Neural cell (in vitro differentiated cells): ENCODE measurements at regions not wholly inside any gene's neighbourhood (a gene's known extent, or its start where the extent isn't known, plus 50 kb on each side); places are given as distances from the start of the nearest gene placed in this dataset.

Experiments used
- H2AFZ ChIP-seq: fragments of 200-600, 300-800 bp; sonication (generic), shearing (Covaris generic); 2 replicates; pipeline ENCODE4 v1.6.0; 2014; ENCODE audit warnings: low read depth, mild to moderate bottlenecking, antibody characterized with exemption, low read length, moderate library complexity
- H3F3A ChIP-seq: fragments of 200-600 bp; shearing (Covaris generic); 2 replicates; pipeline ENCODE4 v1.6.1; 2016; ENCODE audit warnings: mild to moderate bottlenecking, moderate library complexity, mixed read lengths, antibody characterized with exemption, low read length; ENCODE audit not compliant: insufficient read depth, poor library complexity, severe bottlenecking
- H3K27ac ChIP-seq: fragments of 200-600, 300-800 bp; sonication (generic), shearing (Covaris generic); 2 replicates; pipeline ENCODE4 v1.5.1; 2014; ENCODE audit warnings: mild to moderate bottlenecking, low read length, moderate library complexity
- H3K27me3 ChIP-seq: fragments of 300-800, 200-600 bp; sonication (generic), shearing (Covaris generic); 2 replicates; pipeline ENCODE4 v1.6.0; 2014; ENCODE audit warnings: mild to moderate bottlenecking, low read depth, low read length, moderate library complexity; ENCODE audit not compliant: insufficient read depth
- H3K36me3 ChIP-seq: fragments of 300-800, 200-600 bp; sonication (generic), shearing (Covaris generic); 2 replicates; pipeline ENCODE4 v1.5.1; 2014; ENCODE audit warnings: mild to moderate bottlenecking, antibody characterized with exemption, low read length, moderate library complexity; ENCODE audit not compliant: insufficient read depth
- H3K4me2 ChIP-seq: fragments of 300-800, 200-600 bp; sonication (generic), shearing (Covaris generic); 2 replicates; pipeline ENCODE4 v1.6.0; 2014; ENCODE audit warnings: mild to moderate bottlenecking, low read length
- H3K4me3 ChIP-seq: fragments of 300-800, 200-600 bp; sonication (generic), shearing (Covaris generic); 2 replicates; pipeline ENCODE4 v1.5.1; 2014; ENCODE audit warnings: mild to moderate bottlenecking, low read length, moderate library complexity
- H3K79me2 ChIP-seq: fragments of 200-600 bp; shearing (Covaris generic); replicated peaks from 2 replicates; pipeline ENCODE4 v1.6.0; 2014; ENCODE audit warnings: mild to moderate bottlenecking, low read length, moderate library complexity; ENCODE audit not compliant: insufficient read depth
- H3K9ac ChIP-seq: fragments of 300-800, 200-600 bp; sonication (generic), shearing (Covaris generic); 2 replicates; pipeline ENCODE4 v1.6.1; 2016; ENCODE audit warnings: mild to moderate bottlenecking, low read length, mixed read lengths
- H3K9me2 ChIP-seq: fragments of 200-600 bp; shearing (Covaris generic); 2 replicates; pipeline ENCODE4 v1.6.1; 2016; ENCODE audit warnings: mild to moderate bottlenecking, low read length, mixed read lengths; ENCODE audit not compliant: insufficient read depth
- H3K9me3 ChIP-seq: fragments of 200-600, 300-800 bp; sonication (generic), shearing (Covaris generic); 2 replicates; pipeline ENCODE4 v1.6.1; 2016; ENCODE audit warnings: mild to moderate bottlenecking, mixed run types, low read length, moderate library complexity, mixed read lengths
- H4K20me1 ChIP-seq: fragments of 200-600 bp; shearing (Covaris generic); 2 replicates; pipeline ENCODE4 v1.6.1; 2016; ENCODE audit warnings: mild to moderate bottlenecking, mixed run types; ENCODE audit not compliant: insufficient read depth
- CTCF ChIP-seq: fragments of 450-650 bp; IDR thresholded peaks from 2 replicates; pipeline ENCODE4 v1.5.1; 2014; ENCODE audit warnings: antibody characterized with exemption, mild to moderate bottlenecking, moderate library complexity; ENCODE audit not compliant: poor library complexity, severe bottlenecking
- EP300 ChIP-seq: fragments of 450-650 bp; conservative IDR thresholded peaks from 2 replicates; pipeline ENCODE4 v1.6.1; 2014; ENCODE audit warnings: antibody characterized with exemption, mild to moderate bottlenecking, moderate library complexity; ENCODE audit not compliant: poor library complexity, severe bottlenecking
- EZH2 ChIP-seq: fragments of 200-600, 300-800 bp; shearing (Covaris generic), sonication (generic); IDR thresholded peaks from 2 replicates; pipeline ENCODE4 v1.6.1; 2014; ENCODE audit warnings: antibody characterized with exemption, low read length, borderline replicate concordance, mild to moderate bottlenecking; ENCODE audit not compliant: insufficient read depth, poor library complexity, severe bottlenecking
- MXI1 ChIP-seq: fragments of 450-650 bp; conservative IDR thresholded peaks from 2 replicates; pipeline ENCODE4 v1.6.1; 2014; ENCODE audit warnings: antibody characterized with exemption, mild to moderate bottlenecking; ENCODE audit not compliant: poor library complexity, severe bottlenecking
- POLR2AphosphoS5 ChIP-seq: IDR thresholded peaks from 2 replicates; pipeline ENCODE4 v1.6.1; 2012
- RAD21 ChIP-seq: fragments of 450-650 bp; conservative IDR thresholded peaks from 2 replicates; pipeline ENCODE4 v1.6.1; 2014; ENCODE audit warnings: antibody characterized with exemption, mild to moderate bottlenecking, moderate library complexity
- REST ChIP-seq: IDR thresholded peaks from 2 replicates; pipeline ENCODE4 v1.6.1; 2012; ENCODE audit warnings: borderline replicate concordance
- SMC3 ChIP-seq: fragments of 450-650 bp; conservative IDR thresholded peaks from 2 replicates; pipeline ENCODE4 v1.6.1; 2014; ENCODE audit warnings: antibody characterized with exemption, mild to moderate bottlenecking, moderate library complexity; ENCODE audit not compliant: poor library complexity
- TAF1 ChIP-seq: IDR thresholded peaks from 2 replicates; pipeline ENCODE4 v1.6.1; 2012; ENCODE audit warnings: low read depth

GRCh38 chr2:147649286-147649685 lies 195.5 kb upstream of the ACVR2A start:
- Histone ChIP-seq H3K4me3 (no peak overlapping the region), H3K9me2 (no peaks in the 10 kb centered on the region), H3K79me2 (no peaks in the 10 kb centered on the region), H4K20me1 (no peaks in the 10 kb centered on the region), H3K9ac (no peak overlapping the region), H3K9me3 (no peaks in the 10 kb centered on the region), H3K36me3 (no peaks in the 10 kb centered on the region), H2AFZ (no peak overlapping the region), H3F3A (no peaks in the 10 kb centered on the region), H3K4me2 (no peak overlapping the region), H3K27ac (no peak overlapping the region), H3K27me3 (no peaks in the 10 kb centered on the region)
- TF ChIP-seq EP300 (no peak), SMC3 (no peak), RAD21 (no peak), MXI1 (no peak), POLR2AphosphoS5 (no peak), CTCF (no peak), REST (no peak), EZH2 (no peak), TAF1 (no peak)

- Histone ChIP-seq H3K4me2 (no peak overlapping the region), H3K9me3 (no peaks in the 10 kb centered on the region), H3K9me2 (no peaks in the 10 kb centered on the region), H4K20me1 (no peaks in the 10 kb centered on the region), H3K27ac (no peak overlapping the region), H3K27me3 (no peaks in the 10 kb centered on the region), H3K79me2 (no peaks in the 10 kb centered on the region), H3K4me3 (no peak overlapping the region), H2AFZ (no peak overlapping the region), H3K9ac (no peak overlapping the region), H3K36me3 (no peaks in the 10 kb centered on the region), H3F3A (no peaks in the 10 kb centered on the region)
- TF ChIP-seq MXI1: no peak
These were observed 196.4 kb upstream of the ACVR2A start for GRCh38 chr2:147648471-147648870.

GRCh38 chr2:147647816-147648215 lies 197.0 kb upstream of the ACVR2A start:
- Histone ChIP-seq H2AFZ (no peak overlapping the region), H3K9me2 (no peaks in the 10 kb centered on the region), H3F3A (no peaks in the 10 kb centered on the region), H3K36me3 (no peaks in the 10 kb centered on the region), H3K9ac (no peak overlapping the region), H3K27ac (no peak overlapping the region), H3K79me2 (no peaks in the 10 kb centered on the region), H3K4me2 (no peak overlapping the region), H3K27me3 (no peaks in the 10 kb centered on the region), H3K4me3 (no peak overlapping the region), H4K20me1 (no peaks in the 10 kb centered on the region), H3K9me3 (no peaks in the 10 kb centered on the region)
- TF ChIP-seq EP300 (no peak), CTCF (no peak), RAD21 (no peak), SMC3 (no peak), EZH2 (no peak), REST (no peak), MXI1 (no peak), TAF1 (no peak), POLR2AphosphoS5 (no peak)
